SH-SY5Y (cell line): ENCODE measurements at regions not wholly inside any gene's neighbourhood (a gene's known extent, or its start where the extent isn't known, plus 50 kb on each side); places are given as distances from the start of the nearest gene placed in this dataset.

ENCODE experiments used
- GATA2 ChIP-seq: IDR thresholded peaks from 2 replicates; pipeline ENCODE4 v1.6.1; 2011; ENCODE audit warnings: mild to moderate bottlenecking, low read depth, low read length
- GATA3 ChIP-seq: IDR thresholded peaks from 2 replicates; pipeline ENCODE4 v1.6.1; 2011; ENCODE audit warnings: low read depth, mild to moderate bottlenecking, low read length, moderate library complexity

GRCh38 chr5:148911386-148911785, 85.0 kb downstream of the ADRB2 start:
- TF ChIP-seq GATA2, result no peak
- no peak for TF ChIP-seq GATA3
